SKM-1 treated with dmso at 0.1 percent for 144 hours (cell line): ENCODE measurements at regions not wholly inside any gene's neighbourhood (a gene's known extent, or its start where the extent isn't known, plus 50 kb on each side); places are given as distances from the start of the nearest gene placed in this dataset.
"Not testable (repeated sequence)": the region's sequence is repeated elsewhere in the genome, so short reads cannot be mapped to it uniquely, and the experiment has no call there.

Source experiments
- DNase-seq: peaks from one replicate; lab custom pipeline; 2025; ENCODE audit not compliant: unreplicated experiment; lab: John Stamatoyannopoulos, UW

DNA sequence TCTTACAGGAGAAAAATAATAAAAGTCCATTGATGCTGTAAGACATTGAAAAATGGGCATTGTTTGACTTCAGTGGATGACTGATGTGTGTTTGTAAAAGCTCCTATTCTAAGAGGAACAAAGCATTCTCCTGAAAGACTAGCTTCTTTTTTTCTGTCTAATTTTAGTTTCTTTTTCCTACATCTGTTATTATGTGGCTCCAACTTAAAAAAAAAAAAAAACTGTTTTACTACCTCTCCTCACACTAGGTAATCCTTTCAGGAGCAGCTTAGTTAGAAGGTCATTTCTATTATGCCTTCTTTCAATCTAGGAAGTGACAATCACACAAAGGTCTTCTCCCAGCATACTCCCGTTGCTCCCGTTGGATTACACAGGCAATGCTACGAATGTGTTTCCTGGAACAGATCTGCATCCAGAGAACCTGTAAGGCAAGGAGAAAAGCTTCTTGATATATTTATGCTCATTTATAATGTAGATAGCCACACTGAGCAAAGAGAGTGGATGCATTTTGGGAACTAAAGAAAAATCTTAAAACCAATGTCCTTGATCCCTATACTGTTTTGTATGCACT is 595.1 kb upstream of the CCDC179 start:
- no peak for DNase-seq

DNA sequence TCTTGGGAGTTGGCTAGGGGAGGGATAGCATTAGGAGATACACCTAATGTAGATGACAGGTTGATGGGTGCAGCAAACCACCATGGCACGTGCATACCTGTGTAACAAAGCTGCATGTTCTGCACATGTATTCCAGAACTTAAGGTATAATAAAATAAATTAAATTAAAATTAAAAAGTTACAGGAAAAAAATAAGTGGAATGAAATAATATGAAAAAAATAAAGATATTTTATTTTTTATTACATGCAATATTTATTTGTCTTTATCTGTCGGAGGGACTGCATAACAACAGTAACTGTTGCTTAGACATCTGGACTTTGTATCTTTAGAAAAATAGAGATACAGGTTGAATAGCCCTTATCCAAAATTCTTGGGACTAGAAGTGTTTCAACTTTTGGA is 597.4 kb upstream of the CCDC179 start:
- no peak for DNase-seq

GRCh38 chr11:23471878-23472277 is 611.6 kb upstream of the CCDC179 start:
- no peak for DNase-seq

DNA sequence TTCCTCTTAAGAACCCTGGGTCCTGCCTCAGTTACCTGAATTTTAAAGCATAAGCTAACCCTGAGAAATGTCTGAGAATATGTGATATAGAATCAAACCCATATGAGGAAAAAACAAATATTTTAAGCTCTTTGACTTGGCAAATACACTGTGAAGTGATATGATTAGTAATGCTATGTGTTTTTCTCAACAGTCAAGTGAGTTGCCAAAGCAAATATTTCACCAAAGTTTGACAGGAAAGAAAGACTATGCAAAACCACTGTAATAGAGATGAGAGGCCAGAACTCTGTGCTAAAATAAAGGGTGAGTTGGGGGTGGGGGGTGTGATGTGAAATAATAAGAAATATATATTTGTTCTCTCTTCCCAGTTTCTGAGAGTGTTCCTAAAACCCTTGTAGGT is 613.5 kb upstream of the CCDC179 start:
- no peak for DNase-seq

DNA sequence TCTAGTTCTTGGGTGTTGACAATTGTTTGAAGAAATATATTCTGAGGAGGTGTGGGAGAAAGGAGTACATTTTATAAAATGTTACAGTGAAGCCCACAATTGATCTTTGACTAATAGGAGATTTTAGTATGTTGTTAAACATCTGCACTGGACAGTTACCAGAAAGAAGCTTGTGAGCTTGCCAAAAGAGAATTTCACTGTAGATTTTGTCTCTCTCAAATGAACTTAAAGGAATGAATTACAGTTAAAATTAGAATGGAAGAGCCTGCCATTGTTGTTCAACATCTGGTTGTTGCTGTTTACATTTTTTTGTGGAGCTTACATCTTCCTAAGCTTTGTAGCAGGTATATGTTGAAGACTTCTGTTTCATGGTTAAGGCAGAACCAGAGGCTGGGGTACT is 620.5 kb upstream of the CCDC179 start:
- DNase-seq: no peak

GRCh38 chr11:23484146-23484545 is 623.9 kb upstream of the CCDC179 start:
- not testable (repeated sequence) for DNase-seq

- not testable (repeated sequence) for DNase-seq
Observed at GRCh38 chr11:23484618-23485017, 624.3 kb upstream of the CCDC179 start.

GRCh38 chr11:23490557-23491235 is 630.4 kb upstream of the CCDC179 start:
- no peak for DNase-seq

- DNase-seq: no peak
Observed at GRCh38 chr11:23494981-23495380, 634.7 kb upstream of the CCDC179 start.

GRCh38 chr11:23496340-23496739 is 636.1 kb upstream of the CCDC179 start:
- DNase-seq: no peak

- peak; percentile 9 for DNase-seq
Observed at GRCh38 chr11:23497040-23497439, 636.8 kb upstream of the CCDC179 start.

- DNase-seq: no peak
Observed at GRCh38 chr11:23502389-23502788, 642.1 kb upstream of the CCDC179 start.

GRCh38 chr11:23502826-23503225 is 642.6 kb upstream of the CCDC179 start:
- no peak for DNase-seq

DNA sequence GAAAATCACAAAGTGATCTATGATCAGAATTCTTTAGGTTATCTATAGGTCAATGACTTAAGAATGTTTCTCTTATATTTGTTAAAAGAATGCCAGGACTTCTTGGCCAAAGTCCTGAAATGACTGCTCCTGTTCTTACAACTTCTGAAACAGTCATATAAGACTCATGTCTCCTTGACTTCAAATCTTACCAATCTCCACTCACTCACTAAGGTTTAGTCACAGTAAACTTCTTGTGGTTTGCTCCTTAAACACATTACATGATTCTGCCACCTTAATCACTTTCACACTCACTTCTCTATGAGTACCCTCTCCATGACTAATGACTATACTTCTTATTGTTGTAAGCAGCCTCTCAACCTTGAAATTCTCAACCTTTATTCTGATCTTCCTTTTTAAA is 648.7 kb upstream of the CCDC179 start:
- no peak for DNase-seq

GRCh38 chr11:23509821-23510220 is 649.5 kb upstream of the CCDC179 start:
- DNase-seq: no peak

DNA sequence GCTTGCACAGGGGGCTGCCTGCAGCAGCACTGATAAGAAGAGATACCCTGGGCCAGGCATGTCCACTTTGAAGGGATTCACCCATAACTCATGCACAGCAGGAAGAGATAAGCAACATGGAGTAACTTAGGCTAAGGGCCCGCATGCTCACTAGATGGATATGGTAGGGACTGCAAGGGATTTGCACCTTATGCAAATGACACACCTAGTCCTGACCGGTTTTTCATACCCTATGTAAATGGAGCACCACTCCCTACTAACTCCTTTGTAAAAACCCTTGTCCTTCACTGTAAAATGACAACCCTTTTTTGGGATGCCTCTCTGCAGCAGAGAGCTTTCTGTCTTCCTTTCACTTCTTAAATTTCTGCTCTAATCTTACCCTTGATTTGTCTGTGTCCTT is 658.9 kb upstream of the CCDC179 start:
- no peak for DNase-seq

GRCh38 chr11:23520226-23520960 is 660.1 kb upstream of the CCDC179 start:
- DNase-seq: no peak

- no peak for DNase-seq
Observed at GRCh38 chr11:23536907-23537306, 676.6 kb upstream of the CCDC179 start.

- DNase-seq: no peak
Observed at GRCh38 chr11:23539556-23539955, 679.3 kb upstream of the CCDC179 start.

GRCh38 chr11:23540101-23540561 is 679.9 kb upstream of the CCDC179 start:
- peak; percentile 54 for DNase-seq

GRCh38 chr11:23542189-23542588 is 681.9 kb upstream of the CCDC179 start:
- DNase-seq: no peak

DNA sequence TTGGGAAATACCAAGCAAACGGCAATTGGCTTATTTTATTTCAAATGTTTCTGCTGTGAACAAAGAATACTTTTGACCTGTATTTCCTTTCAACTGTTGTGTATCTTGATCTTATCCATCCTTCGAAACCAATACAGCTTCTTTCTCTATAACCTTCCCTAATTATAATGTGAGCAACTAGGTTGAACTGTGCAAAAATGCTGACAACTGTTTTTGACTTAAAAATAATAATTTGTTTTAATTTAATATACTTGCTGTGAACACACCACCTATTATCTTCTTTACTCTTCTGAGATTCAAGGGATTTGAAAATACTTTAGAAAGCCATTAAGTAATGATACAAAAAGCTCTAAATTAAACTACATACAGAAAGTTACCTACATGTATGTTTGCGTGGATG is 682.5 kb upstream of the CCDC179 start:
- DNase-seq: no peak
